ENCODE measurements at regions not wholly inside any gene's neighbourhood (a gene's known extent, or its start where the extent isn't known, plus 50 kb on each side); places are given as distances from the start of the nearest gene placed in this dataset.

DNA sequence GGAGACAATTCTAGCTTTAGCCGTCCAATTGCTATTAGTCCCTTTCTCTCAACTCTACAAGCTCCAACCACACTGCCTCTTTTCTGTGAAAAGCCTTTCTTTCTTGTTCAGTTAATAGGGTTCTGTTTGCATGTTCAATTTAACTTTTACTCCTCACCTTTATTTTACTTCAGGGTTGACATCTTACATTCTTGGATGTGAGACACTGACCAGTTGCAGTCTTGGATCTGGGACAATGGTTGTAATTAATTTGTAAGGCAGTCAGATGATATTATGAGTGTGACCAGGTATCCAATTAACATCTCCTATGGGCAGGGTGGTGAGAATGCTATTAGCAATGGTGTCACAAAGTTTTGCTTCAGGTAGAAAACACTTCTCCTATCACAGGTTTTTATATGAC is 774.5 kb downstream of the TLR4 start:
- TF ChIP-seq, protein P1, sequence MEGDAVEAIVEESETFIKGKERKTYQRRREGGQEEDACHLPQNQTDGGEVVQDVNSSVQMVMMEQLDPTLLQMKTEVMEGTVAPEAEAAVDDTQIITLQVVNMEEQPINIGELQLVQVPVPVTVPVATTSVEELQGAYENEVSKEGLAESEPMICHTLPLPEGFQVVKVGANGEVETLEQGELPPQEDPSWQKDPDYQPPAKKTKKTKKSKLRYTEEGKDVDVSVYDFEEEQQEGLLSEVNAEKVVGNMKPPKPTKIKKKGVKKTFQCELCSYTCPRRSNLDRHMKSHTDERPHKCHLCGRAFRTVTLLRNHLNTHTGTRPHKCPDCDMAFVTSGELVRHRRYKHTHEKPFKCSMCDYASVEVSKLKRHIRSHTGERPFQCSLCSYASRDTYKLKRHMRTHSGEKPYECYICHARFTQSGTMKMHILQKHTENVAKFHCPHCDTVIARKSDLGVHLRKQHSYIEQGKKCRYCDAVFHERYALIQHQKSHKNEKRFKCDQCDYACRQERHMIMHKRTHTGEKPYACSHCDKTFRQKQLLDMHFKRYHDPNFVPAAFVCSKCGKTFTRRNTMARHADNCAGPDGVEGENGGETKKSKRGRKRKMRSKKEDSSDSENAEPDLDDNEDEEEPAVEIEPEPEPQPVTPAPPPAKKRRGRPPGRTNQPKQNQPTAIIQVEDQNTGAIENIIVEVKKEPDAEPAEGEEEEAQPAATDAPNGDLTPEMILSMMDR (conservative IDR thresholded peaks at IDR 0.05 in 1 of 2, IDR thresholded peaks at IDR 0.05 in 1 of 2; ENCODE audit: extremely low read depth in 1 of 2, insufficient read depth in 1 of 2, low read depth in 1 of 2, low read length in 2 of 2) = no peak
- TF ChIP-seq EZH2 (IDR thresholded peaks at IDR 0.05; ENCODE audit: borderline replicate concordance, low read length) = no peak
